ENCODE measurements at regions not wholly inside any gene's neighbourhood (a gene's known extent, or its start where the extent isn't known, plus 50 kb on each side); places are given as distances from the start of the nearest gene placed in this dataset.

DNA sequence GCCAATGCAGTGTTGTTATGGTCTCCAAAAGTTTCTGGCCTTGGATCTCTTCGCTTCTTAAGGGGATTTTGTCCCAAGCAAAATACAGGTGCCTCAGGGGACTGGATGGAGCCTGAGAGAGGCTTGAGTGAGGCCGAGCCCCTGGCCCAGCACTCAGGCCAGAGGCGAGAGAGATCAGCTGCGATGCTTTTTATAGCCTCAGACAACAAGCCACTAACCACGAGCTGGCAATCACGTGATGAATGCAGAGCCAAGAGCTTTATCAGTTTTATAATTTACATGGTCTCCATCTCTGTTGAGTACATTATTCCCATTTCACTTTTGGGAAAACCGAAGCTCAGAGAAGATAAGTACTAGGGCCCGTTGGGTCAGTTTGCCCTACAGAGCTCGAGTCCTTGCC is 360.0 kb upstream of the CDH5 start:
- no peaks in the 10 kb centered on the region for H3F3A ChIP-seq (ENCODE audit: control insufficient read depth, insufficient read depth)
- no peak overlapping the region for H3K4me2 ChIP-seq (ENCODE audit: low read length)
- no peak overlapping the region for H3K4me3 ChIP-seq (ENCODE audit: low read length)
- H3K79me2 ChIP-seq (ENCODE audit: control insufficient read depth, low read length): no peaks in the 10 kb centered on the region
- no peaks in the 10 kb centered on the region for H4K20me1 ChIP-seq (ENCODE audit: control insufficient read depth, insufficient read depth, low read depth, low read length)
- no peaks in the 10 kb centered on the region for H3K9me2 ChIP-seq (replicated peaks; ENCODE audit: control insufficient read depth, low read length)
- no peaks in the 10 kb centered on the region for H3K36me3 ChIP-seq (ENCODE audit: control insufficient read depth, low read length)
- H3K9me3 ChIP-seq (ENCODE audit: control insufficient read depth, insufficient read depth, low read length): no peaks in the 10 kb centered on the region
- H3K27me3 ChIP-seq (ENCODE audit: control insufficient read depth, low read length): no peaks in the 10 kb centered on the region
- H3K4me1 ChIP-seq (ENCODE audit: control insufficient read depth, low read length): no peaks in the 10 kb centered on the region
- no peak overlapping the region for H3K27ac ChIP-seq (ENCODE audit: low read depth, low read length)
- TF ChIP-seq, protein P1, sequence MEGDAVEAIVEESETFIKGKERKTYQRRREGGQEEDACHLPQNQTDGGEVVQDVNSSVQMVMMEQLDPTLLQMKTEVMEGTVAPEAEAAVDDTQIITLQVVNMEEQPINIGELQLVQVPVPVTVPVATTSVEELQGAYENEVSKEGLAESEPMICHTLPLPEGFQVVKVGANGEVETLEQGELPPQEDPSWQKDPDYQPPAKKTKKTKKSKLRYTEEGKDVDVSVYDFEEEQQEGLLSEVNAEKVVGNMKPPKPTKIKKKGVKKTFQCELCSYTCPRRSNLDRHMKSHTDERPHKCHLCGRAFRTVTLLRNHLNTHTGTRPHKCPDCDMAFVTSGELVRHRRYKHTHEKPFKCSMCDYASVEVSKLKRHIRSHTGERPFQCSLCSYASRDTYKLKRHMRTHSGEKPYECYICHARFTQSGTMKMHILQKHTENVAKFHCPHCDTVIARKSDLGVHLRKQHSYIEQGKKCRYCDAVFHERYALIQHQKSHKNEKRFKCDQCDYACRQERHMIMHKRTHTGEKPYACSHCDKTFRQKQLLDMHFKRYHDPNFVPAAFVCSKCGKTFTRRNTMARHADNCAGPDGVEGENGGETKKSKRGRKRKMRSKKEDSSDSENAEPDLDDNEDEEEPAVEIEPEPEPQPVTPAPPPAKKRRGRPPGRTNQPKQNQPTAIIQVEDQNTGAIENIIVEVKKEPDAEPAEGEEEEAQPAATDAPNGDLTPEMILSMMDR (IDR thresholded peaks at IDR 0.05; ENCODE audit: low read depth, low read length, poor library complexity, severe bottlenecking): no peak
- no peak for TF ChIP-seq EZH2phosphoT487 (IDR thresholded peaks at IDR 0.05; ENCODE audit: borderline replicate concordance, low read length)

DNA sequence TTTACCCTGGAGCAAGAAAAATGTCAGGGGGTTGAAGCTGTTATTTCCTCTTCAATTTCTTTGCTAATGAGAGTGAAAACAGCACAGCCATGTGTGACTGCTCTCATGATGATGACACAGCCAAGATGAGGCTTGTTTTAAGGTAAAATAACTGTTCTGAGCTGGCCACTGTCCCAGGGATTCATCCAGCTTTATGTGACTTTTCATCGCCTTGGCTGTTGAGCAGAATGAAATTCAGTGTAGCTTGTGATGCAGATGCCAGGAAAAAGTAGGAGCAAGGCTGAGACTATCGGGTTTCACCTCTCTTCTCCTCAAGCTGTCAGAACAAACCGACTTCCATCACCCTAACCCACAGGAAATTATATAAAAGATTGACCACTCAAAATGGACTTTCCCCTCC is 361.8 kb upstream of the CDH5 start:
- TF ChIP-seq, protein P1 (IDR thresholded peaks at IDR 0.05; ENCODE audit: low read depth, low read length, poor library complexity, severe bottlenecking): no peak
- no peak for TF ChIP-seq EZH2phosphoT487 (IDR thresholded peaks at IDR 0.05; ENCODE audit: borderline replicate concordance, low read length)
- H3K4me2 ChIP-seq (ENCODE audit: low read length): no peak overlapping the region
- H3K27me3 ChIP-seq (ENCODE audit: control insufficient read depth, low read length): no peaks in the 10 kb centered on the region
- H3K4me1 ChIP-seq (ENCODE audit: control insufficient read depth, low read length): no peaks in the 10 kb centered on the region
- H3K36me3 ChIP-seq (ENCODE audit: control insufficient read depth, low read length): no peaks in the 10 kb centered on the region
- no peaks in the 10 kb centered on the region for H3K9me3 ChIP-seq (ENCODE audit: control insufficient read depth, insufficient read depth, low read length)
- no peaks in the 10 kb centered on the region for H3K79me2 ChIP-seq (ENCODE audit: control insufficient read depth, low read length)
- H3K27ac ChIP-seq (ENCODE audit: low read depth, low read length): no peak overlapping the region
- H4K20me1 ChIP-seq (ENCODE audit: control insufficient read depth, insufficient read depth, low read depth, low read length): no peaks in the 10 kb centered on the region
- H3K9me2 ChIP-seq (replicated peaks; ENCODE audit: control insufficient read depth, low read length): no peaks in the 10 kb centered on the region
- H3K4me3 ChIP-seq (ENCODE audit: low read length): no peak overlapping the region
- H3F3A ChIP-seq (ENCODE audit: control insufficient read depth, insufficient read depth): no peaks in the 10 kb centered on the region

DNA sequence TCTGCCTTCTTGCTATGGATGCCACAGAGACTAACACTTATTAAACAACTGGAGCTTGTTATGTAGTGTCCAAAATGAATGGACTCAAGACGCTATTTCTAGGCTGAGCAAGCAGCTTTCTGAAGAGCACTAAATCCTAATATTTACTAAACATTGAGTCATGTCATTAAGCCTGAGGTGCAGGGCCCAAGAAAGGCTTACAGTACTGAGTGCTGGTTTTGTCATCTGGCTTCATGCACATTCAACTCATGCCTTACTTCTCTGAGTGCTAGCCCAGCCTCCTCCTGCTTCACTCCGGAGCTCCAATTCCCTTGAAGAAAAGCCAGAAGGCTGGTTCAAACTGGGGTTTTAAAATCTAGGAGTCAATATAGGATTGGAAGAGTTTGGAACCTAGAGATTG is 363.3 kb upstream of the CDH5 start:
- no peak overlapping the region for H3K27ac ChIP-seq (ENCODE audit: low read depth, low read length)
- H3K4me2 ChIP-seq (ENCODE audit: low read length): no peak overlapping the region
- H3K4me3 ChIP-seq (ENCODE audit: low read length): no peak overlapping the region
- H3K27me3 ChIP-seq (ENCODE audit: control insufficient read depth, low read length): no peaks in the 10 kb centered on the region
- H3K36me3 ChIP-seq (ENCODE audit: control insufficient read depth, low read length): no peaks in the 10 kb centered on the region
- no peaks in the 10 kb centered on the region for H3K9me2 ChIP-seq (replicated peaks; ENCODE audit: control insufficient read depth, low read length)
- H3K4me1 ChIP-seq (ENCODE audit: control insufficient read depth, low read length): no peaks in the 10 kb centered on the region
- no peaks in the 10 kb centered on the region for H3K9me3 ChIP-seq (ENCODE audit: control insufficient read depth, insufficient read depth, low read length)
- TF ChIP-seq, protein P1 (IDR thresholded peaks at IDR 0.05; ENCODE audit: low read depth, low read length, poor library complexity, severe bottlenecking): no peak
- TF ChIP-seq EZH2phosphoT487 (IDR thresholded peaks at IDR 0.05; ENCODE audit: borderline replicate concordance, low read length): no peak
- H4K20me1 ChIP-seq (ENCODE audit: control insufficient read depth, insufficient read depth, low read depth, low read length): no peaks in the 10 kb centered on the region
- H3K79me2 ChIP-seq (ENCODE audit: control insufficient read depth, low read length): no peaks in the 10 kb centered on the region
- H3F3A ChIP-seq (ENCODE audit: control insufficient read depth, insufficient read depth): no peaks in the 10 kb centered on the region

DNA sequence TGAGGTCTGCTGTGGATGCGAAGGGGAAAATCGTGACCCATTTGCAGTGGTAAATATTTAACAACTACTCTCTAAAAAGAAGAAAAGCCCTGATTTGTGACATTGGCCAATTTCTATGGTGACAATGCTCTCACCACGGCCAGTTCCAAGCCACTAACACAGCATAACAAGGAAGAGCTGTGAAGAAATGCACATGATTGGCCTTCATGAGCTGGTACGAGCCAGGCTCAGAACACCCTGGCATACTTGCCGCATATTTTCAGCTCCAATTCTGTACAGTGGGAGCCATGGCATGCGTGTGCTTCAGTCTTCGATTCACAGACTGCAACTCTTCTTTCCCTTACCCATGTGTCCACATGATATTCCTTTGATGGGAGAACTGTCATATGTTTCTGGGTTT is 363.9 kb upstream of the CDH5 start:
- H3K27ac ChIP-seq (ENCODE audit: low read depth, low read length): no peak overlapping the region
- H3K4me3 ChIP-seq (ENCODE audit: low read length): no peak overlapping the region
- TF ChIP-seq, protein P1 (IDR thresholded peaks at IDR 0.05; ENCODE audit: low read depth, low read length, poor library complexity, severe bottlenecking): no peak
- TF ChIP-seq EZH2phosphoT487 (IDR thresholded peaks at IDR 0.05; ENCODE audit: borderline replicate concordance, low read length): no peak
- no peaks in the 10 kb centered on the region for H3K9me3 ChIP-seq (ENCODE audit: control insufficient read depth, insufficient read depth, low read length)
- H3K4me1 ChIP-seq (ENCODE audit: control insufficient read depth, low read length): no peaks in the 10 kb centered on the region
- no peaks in the 10 kb centered on the region for H3K36me3 ChIP-seq (ENCODE audit: control insufficient read depth, low read length)
- H3K27me3 ChIP-seq (ENCODE audit: control insufficient read depth, low read length): no peaks in the 10 kb centered on the region
- no peaks in the 10 kb centered on the region for H3F3A ChIP-seq (ENCODE audit: control insufficient read depth, insufficient read depth)
- H4K20me1 ChIP-seq (ENCODE audit: control insufficient read depth, insufficient read depth, low read depth, low read length): no peaks in the 10 kb centered on the region
- H3K4me2 ChIP-seq (ENCODE audit: low read length): no peak overlapping the region
- no peaks in the 10 kb centered on the region for H3K79me2 ChIP-seq (ENCODE audit: control insufficient read depth, low read length)
- H3K9me2 ChIP-seq (replicated peaks; ENCODE audit: control insufficient read depth, low read length): no peaks in the 10 kb centered on the region

Data from DOHH2 (cell line).